HG03354 (cell line): ENCODE measurements at regions not wholly inside any gene's neighbourhood (a gene's known extent, or its start where the extent isn't known, plus 50 kb on each side); places are given as distances from the start of the nearest gene placed in this dataset.

Source experiments
- ATAC-seq: cut with Tn5 transposase; IDR thresholded peaks from one replicate; pipeline ENCODE4 v1.9.1; 2021; ENCODE audit warnings: mild to moderate bottlenecking; ENCODE audit not compliant: unreplicated experiment, poor library complexity, severe bottlenecking

DNA sequence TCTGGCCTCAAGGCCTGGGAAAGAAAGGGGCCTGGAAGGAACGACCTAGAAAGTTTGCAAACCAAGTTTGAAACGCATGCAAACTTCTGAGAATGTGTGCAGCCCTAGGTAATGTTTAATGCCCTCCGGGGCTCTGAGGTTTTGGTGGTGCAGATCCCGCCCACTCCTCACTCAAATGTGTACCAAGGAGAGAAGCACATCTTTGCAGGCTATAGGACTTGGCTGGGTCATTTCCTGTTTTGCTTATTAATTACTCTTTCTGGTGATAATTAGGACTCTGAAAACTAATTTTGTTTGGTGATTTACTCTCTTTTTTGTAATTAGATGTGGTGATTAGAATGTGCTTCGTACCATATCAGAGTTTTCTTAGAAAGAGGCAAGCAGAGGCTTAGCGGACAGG, 625.9 kb upstream of the CADM1 start:
- peak; percentile 61 for ATAC-seq

GRCh38 chr11:116129456-116129855, 625.2 kb upstream of the CADM1 start:
- no peak for ATAC-seq

DNA sequence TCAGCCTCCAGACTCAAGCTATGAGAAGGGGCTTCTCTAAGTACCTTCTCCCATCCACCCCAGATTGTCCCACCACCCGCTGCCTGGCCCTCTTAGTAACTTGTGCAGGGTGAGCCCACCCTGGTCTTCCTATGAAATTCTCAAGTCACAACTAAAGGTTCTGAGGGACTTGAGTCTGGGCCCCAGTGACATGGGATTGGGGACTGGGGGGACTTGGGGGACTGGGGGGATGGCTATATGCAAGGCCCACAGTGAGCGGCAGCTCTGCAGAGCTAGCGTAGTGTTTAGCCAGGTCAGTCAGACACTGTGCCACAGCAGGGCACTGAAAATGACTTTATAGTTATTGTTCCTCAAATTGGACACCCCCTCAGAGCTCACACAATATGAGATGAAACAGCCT, 622.3 kb upstream of the CADM1 start:
- ATAC-seq: no peak

DNA sequence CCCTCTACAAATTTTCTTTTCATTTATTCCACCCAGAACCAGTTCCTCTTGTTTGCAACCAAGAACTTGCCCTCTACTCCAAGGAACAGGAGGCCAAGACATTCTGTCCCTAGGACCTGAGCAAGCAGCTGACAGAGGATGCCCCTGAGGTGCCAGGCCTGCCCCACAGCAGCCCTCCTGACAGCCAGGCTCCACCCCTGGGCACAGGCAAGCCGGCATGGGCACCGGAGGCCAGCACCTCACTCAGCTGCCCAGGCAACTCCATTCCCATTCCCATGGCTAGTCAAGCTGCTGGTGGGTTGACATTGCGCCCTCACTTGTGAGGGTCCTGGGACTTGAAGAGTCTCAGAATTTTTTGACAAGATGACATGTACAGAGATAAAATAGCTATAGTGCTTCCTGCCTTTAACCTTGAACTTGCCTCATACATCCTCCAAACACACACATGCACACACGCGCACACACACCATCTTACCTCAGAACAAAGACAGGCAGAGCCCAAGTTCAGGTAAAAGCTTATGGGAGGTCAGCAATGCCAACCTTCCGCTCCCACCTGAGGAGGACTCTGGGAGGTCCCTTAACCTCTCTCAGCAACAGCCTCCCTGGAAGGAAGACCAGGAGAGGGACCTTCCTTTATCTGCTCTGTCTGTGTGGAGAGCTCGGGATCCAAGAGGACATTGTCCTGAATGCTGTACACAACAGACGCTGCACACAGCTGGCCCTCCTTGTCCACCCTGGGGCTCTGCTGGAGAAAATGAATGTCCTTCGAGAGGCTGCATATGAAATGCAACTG, 620.9 kb upstream of the CADM1 start:
- no peak for ATAC-seq

- ATAC-seq: no peak
These were observed 619.5 kb upstream of the CADM1 start for GRCh38 chr11:116123739-116124138.

GRCh38 chr11:116122697-116123472, 618.7 kb upstream of the CADM1 start:
- no peak for ATAC-seq

GRCh38 chr11:116119158-116119557, 614.9 kb upstream of the CADM1 start:
- ATAC-seq: no peak

GRCh38 chr11:116118138-116118470, 613.9 kb upstream of the CADM1 start:
- ATAC-seq: no peak

GRCh38 chr11:116117331-116118137, 613.3 kb upstream of the CADM1 start:
- ATAC-seq: no peak

GRCh38 chr11:116115801-116116200, 611.6 kb upstream of the CADM1 start:
- no peak for ATAC-seq

GRCh38 chr11:116114198-116114651, 610.0 kb upstream of the CADM1 start:
- ATAC-seq: no peak

GRCh38 chr11:116112087-116112935, 608.1 kb upstream of the CADM1 start:
- no peak for ATAC-seq

GRCh38 chr11:116111546-116111945, 607.3 kb upstream of the CADM1 start:
- no peak for ATAC-seq

- ATAC-seq: no peak
These were observed 606.6 kb upstream of the CADM1 start for GRCh38 chr11:116110802-116111201.

DNA sequence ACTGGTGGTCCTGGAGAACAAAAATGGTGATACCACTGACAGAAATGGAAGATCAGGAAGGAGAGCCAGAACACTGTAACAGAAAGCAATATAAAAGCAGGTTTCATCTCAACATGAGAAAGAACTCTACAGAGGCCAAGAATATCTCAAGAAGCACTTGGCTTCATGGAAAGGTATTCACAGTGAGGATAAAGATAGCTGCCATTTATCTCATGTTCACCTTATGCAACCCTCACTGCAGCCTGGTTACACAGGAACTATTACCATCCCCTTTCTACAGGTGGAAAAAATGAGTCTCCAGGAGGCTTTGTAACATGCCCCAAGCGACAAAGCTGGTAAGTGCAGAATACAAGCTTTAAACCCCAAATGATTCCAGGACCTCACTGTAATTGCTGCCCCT, 606.1 kb upstream of the CADM1 start:
- ATAC-seq: no peak

- no peak for ATAC-seq
These were observed 605.0 kb upstream of the CADM1 start for GRCh38 chr11:116109228-116109627.

DNA sequence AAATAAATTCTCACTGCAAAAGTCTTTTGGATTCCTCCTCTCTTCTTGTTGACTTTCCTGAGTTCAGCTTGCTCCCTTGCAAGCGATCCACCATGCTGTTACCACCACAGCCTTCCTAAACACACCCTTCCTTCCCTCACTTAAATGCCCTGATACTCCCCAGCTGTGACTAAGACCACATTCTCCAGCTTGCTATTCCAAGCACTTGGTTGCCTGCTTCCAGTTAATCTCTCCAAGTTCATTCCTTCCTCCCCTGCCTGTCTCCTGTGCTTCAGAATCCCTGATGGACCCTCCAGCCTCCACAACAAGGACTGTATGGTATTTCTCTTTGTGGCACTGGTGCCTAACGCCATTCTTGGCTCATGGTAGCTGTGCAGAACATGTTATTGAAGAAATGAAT, 603.9 kb upstream of the CADM1 start:
- no peak for ATAC-seq

DNA sequence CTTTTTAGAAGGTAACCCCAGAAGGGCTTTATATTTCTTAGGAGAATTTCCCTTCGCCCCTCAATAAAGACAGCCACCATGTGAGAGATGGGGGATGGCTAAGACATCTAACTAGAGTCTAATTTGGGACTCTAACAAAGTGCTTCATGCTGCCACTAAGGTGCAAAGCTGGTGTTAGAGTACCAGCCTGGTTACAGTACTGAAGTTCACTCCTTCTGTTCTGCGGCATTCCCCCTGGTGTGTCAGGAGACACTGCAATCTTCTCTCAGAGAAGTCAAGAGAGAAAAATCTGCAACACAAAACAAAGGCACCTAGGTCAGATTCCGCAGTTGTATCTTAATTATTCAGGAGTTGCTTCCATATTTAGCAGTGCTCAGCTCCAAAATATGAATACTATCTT, 603.0 kb upstream of the CADM1 start:
- ATAC-seq: no peak

- ATAC-seq: no peak
These were observed 600.4 kb upstream of the CADM1 start for GRCh38 chr11:116104498-116105174.
